ENCODE measurements at regions not wholly inside any gene's neighbourhood (a gene's known extent, or its start where the extent isn't known, plus 50 kb on each side); places are given as distances from the start of the nearest gene placed in this dataset.
"Not testable (repeated sequence)": the region's sequence is repeated elsewhere in the genome, so short reads cannot be mapped to it uniquely, and the experiment has no call there.

DNA sequence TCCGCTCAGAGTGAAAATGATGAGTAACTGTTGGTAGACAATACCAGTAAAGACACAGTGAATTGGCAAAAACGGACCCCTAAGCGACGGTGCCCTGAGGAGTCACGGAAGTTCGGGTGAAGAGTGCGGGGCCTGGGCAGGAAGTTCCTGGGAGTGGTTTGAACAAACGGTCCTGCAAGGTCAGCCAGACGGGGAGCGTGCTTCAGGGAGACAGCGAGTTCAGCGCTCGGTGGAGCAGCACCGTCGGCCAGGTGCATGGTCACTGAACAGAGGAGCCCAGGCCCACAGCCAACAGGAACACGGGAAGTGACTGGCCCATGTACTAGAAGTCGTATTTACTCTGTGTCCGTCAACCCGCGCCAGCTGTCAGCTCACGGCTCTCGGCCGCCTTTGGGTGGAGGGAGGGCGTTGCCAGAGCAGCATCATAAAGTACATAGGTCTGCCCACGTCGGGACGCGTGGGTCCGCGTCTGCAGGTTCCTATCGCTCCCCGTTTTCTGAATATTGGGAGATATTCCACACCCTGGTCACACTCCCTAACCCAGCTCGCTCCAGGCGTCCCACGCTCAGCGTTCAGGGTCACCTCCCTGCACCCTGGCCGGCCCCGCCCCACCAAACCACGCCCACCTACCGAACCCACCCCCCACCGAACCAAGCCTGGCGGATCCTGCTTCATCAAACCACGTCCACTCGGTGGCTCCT lies 75.6 kb upstream of the UXS1 start:
- TF ChIP-seq, protein P1, sequence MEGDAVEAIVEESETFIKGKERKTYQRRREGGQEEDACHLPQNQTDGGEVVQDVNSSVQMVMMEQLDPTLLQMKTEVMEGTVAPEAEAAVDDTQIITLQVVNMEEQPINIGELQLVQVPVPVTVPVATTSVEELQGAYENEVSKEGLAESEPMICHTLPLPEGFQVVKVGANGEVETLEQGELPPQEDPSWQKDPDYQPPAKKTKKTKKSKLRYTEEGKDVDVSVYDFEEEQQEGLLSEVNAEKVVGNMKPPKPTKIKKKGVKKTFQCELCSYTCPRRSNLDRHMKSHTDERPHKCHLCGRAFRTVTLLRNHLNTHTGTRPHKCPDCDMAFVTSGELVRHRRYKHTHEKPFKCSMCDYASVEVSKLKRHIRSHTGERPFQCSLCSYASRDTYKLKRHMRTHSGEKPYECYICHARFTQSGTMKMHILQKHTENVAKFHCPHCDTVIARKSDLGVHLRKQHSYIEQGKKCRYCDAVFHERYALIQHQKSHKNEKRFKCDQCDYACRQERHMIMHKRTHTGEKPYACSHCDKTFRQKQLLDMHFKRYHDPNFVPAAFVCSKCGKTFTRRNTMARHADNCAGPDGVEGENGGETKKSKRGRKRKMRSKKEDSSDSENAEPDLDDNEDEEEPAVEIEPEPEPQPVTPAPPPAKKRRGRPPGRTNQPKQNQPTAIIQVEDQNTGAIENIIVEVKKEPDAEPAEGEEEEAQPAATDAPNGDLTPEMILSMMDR (IDR thresholded peaks at IDR 0.05; ENCODE audit: unreplicated experiment), result no peak
- Mint-ChIP-seq H3K4me3 (ENCODE audit: unreplicated experiment) (peak overlapping the region; percentile 36), H3K27ac (ENCODE audit: low read depth, unreplicated experiment) (no peak overlapping the region), H3K27me3 (ENCODE audit: insufficient read depth, unreplicated experiment) (no peaks in the 10 kb centered on the region), H3K4me1 (ENCODE audit: insufficient read depth, unreplicated experiment) (peaks cover 6% of the 10 kb centered on the region), H3K36me3 (ENCODE audit: insufficient read depth, unreplicated experiment) (no peaks in the 10 kb centered on the region), H3K9me3 (ENCODE audit: unreplicated experiment) (no peaks in the 10 kb centered on the region)
- no TSS peak for BruUV-seq (replicated peaks)
- DNase-seq (ENCODE audit: unreplicated experiment), result peak; percentile 34
- CTCF ChIA-PET, result no interaction called here
- intact Hi-C loops (cut with micrococcal nuclease), result no loop called here
- POLR2A ChIA-PET, result no interaction called here

- H3K9me3 Mint-ChIP-seq (ENCODE audit: unreplicated experiment), result no peaks in the 10 kb centered on the region
- intact Hi-C loops (cut with micrococcal nuclease), result no loop called here
- no peak for DNase-seq (ENCODE audit: unreplicated experiment)
- H3K27ac Mint-ChIP-seq (ENCODE audit: low read depth, unreplicated experiment), result no peak overlapping the region
- TF ChIP-seq, protein P1 (IDR thresholded peaks at IDR 0.05; ENCODE audit: unreplicated experiment), result no peak
- H3K4me1 Mint-ChIP-seq (ENCODE audit: insufficient read depth, unreplicated experiment), result peaks cover 6% of the 10 kb centered on the region
- no peaks in the 10 kb centered on the region for H3K27me3 Mint-ChIP-seq (ENCODE audit: insufficient read depth, unreplicated experiment)
- no peaks in the 10 kb centered on the region for H3K36me3 Mint-ChIP-seq (ENCODE audit: insufficient read depth, unreplicated experiment)
- CTCF ChIA-PET, result no interaction called here
- no peak overlapping the region for H3K4me3 Mint-ChIP-seq (ENCODE audit: unreplicated experiment)
- no TSS peak for BruUV-seq (replicated peaks)
- POLR2A ChIA-PET, result no interaction called here
These were observed 73.9 kb upstream of the UXS1 start for GRCh38 chr2:106267997-106268396.

DNA sequence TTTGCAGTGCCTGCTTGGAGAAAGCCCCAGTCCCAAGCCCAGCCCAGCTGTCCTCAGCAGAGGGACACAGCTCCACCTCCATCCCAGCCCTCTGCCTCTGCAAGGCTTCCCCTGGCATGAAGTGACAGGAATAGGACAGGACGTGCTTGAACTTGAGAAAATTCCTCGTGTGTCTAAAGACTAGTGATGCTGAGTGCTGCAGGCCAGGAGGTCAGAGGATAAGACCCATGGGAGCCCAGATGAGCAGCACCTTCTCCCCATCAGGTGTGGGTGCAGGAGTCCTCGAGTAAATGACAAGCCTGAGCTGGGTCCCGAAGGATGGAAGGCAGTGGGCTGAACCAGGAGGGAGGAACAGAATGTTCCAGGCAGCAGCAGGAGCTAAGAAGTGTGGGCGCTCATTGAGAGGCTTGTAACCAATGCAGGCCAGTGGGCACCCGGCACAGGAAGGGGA lies 67.8 kb upstream of the UXS1 start:
- Mint-ChIP-seq H3K36me3 (ENCODE audit: insufficient read depth, unreplicated experiment) (peaks cover 6% of the 10 kb centered on the region), H3K9me3 (ENCODE audit: unreplicated experiment) (no peaks in the 10 kb centered on the region), H3K27ac (ENCODE audit: low read depth, unreplicated experiment) (no peak overlapping the region), H3K27me3 (ENCODE audit: insufficient read depth, unreplicated experiment) (no peaks in the 10 kb centered on the region), H3K4me3 (ENCODE audit: unreplicated experiment) (no peak overlapping the region), H3K4me1 (ENCODE audit: insufficient read depth, unreplicated experiment) (peaks cover 6% of the 10 kb centered on the region)
- POLR2A ChIA-PET, result interaction anchor here (1.3 kb wide), 1 partner anchor 12 kb away, joined by 6 read pairs; no protein-coding TSS in a partner anchor
- CTCF ChIA-PET, result interaction anchor here (0.6 to 0.7 kb wide), 2 partner anchors 284 to 358 kb away, joined by 3 to 6 read pairs; no protein-coding TSS in a partner anchor
- no TSS peak for BruUV-seq (replicated peaks)
- TF ChIP-seq, protein P1 (IDR thresholded peaks at IDR 0.05; ENCODE audit: unreplicated experiment), result no peak
- intact Hi-C loops (cut with micrococcal nuclease), result no loop called here
- no peak for DNase-seq (ENCODE audit: unreplicated experiment)

GRCh38 chr2:106258859-106259258 lies 64.8 kb upstream of the UXS1 start:
- CTCF ChIA-PET, result interaction anchor here (0.6 kb wide), 1 partner anchor 23 kb away, joined by 5 read pairs; no protein-coding TSS in a partner anchor
- H3K27ac Mint-ChIP-seq (ENCODE audit: low read depth, unreplicated experiment); DNase-seq (ENCODE audit: unreplicated experiment); H3K9me3 Mint-ChIP-seq (ENCODE audit: unreplicated experiment); BruUV-seq (replicated peaks); intact Hi-C loops (cut with micrococcal nuclease); H3K36me3 Mint-ChIP-seq (ENCODE audit: insufficient read depth, unreplicated experiment); H3K4me3 Mint-ChIP-seq (ENCODE audit: unreplicated experiment); H3K4me1 Mint-ChIP-seq (ENCODE audit: insufficient read depth, unreplicated experiment); POLR2A ChIA-PET; H3K27me3 Mint-ChIP-seq (ENCODE audit: insufficient read depth, unreplicated experiment): not testable (repeated sequence)
